ENCODE measurements at regions not wholly inside any gene's neighbourhood (a gene's known extent, or its start where the extent isn't known, plus 50 kb on each side); places are given as distances from the start of the nearest gene placed in this dataset.

DNA sequence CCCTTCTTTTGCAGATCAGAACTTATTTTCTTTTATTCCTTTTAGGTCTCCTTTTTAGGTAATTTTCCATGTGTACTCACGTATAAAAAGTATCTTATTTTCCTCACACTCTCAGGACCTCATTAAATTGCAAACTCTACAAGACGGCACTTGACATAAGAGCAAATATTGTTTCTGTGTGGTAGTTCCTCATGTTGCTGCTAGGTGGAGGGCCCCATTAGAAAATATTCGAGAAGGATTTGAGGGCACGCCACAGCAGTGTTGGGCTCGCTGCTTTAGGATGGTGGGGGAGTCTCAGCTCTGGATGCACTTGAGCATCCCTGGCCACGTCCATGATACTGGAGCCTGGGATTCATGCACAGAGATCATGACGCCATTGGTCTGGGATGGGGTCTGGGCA lies 64.9 kb upstream of the ZFP64 start:
- TF ChIP-seq POLR2AphosphoS5 (IDR thresholded peaks at IDR 0.05; ENCODE audit: low read depth, low read length) = no peak
- TF ChIP-seq POLR2A (IDR thresholded peaks at IDR 0.05; ENCODE audit: low read depth, low read length) = no peak
- TF ChIP-seq TAF1 (IDR thresholded peaks at IDR 0.05; ENCODE audit: low read depth, low read length) = no peak
- no peak for TF ChIP-seq PAX5 (IDR thresholded peaks at IDR 0.05; ENCODE audit: insufficient read depth, low read length, severe bottlenecking)
- no peak for TF ChIP-seq SPI1 (IDR thresholded peaks at IDR 0.05; ENCODE audit: low read depth, low read length)
